HepG2 (cell line): ENCODE measurements at regions not wholly inside any gene's neighbourhood (a gene's known extent, or its start where the extent isn't known, plus 50 kb on each side); places are given as distances from the start of the nearest gene placed in this dataset.

ENCODE experiments used
- ATAC-seq: fragments of 200-7000 bp; cut with Tn5 transposase; 3 replicates; pipeline ENCODE4 v1.9.1; 2020; ENCODE audit warnings: mild to moderate bottlenecking, moderate library complexity
- BruUV-seq: library from RNA; stranded (reverse); fragments of 400-500 nt; replicated peaks from 2 replicates; lab custom pipeline; 2021; lab: Mats Ljungman, UMichigan
- CTCF ChIA-PET: fragments of 300-600 bp; formaldehyde crosslinking; extraction: SDS; loops from one replicate; lab custom pipeline; 2021; ENCODE audit warnings: low total read pairs, inconsistent platforms, low intra/inter-chr PET ratio; lab: Yijun Ruan, JAX
- POLR2A ChIA-PET: fragments of 350-600 bp; sonication (Branson Sonifier 250); formaldehyde crosslinking; loops from one replicate; lab custom pipeline; 2020; ENCODE audit warnings: antibody characterized with exemption, inconsistent platforms; lab: Yijun Ruan, JAX
- DNase-seq: peaks from one replicate; pipeline ENCODE4 v3.0.0-alpha.2; 2015; ENCODE audit warnings: low spot score
- FAIRE-seq: peaks from 3 replicates; lab custom pipeline; 2011; peaks lifted over from hg19 to GRCh38; lab: Jason Lieb, UNC
- H2AFZ ChIP-seq: one replicate; pipeline ENCODE4 v1.6.1; 2011; ENCODE audit warnings: low read length, inconsistent platforms
- H3K27ac ChIP-seq: fragments of 300-600 bp; 3 replicates; pipeline ENCODE4 v1.8.0; 2011; ENCODE audit warnings: mixed run types, mild to moderate bottlenecking, mixed read lengths, low read length, inconsistent platforms; ENCODE audit not compliant: insufficient read depth; ENCODE audit errors: extremely low read length
- H3K27me3 ChIP-seq, 2 experiments: fragments of 200-600 bp in 1 of 2; 2 replicates in 1 of 2; 3 replicates in 1 of 2; pipeline versions ENCODE4 v1.6.0 to v1.8.0; 2011; ENCODE audit warnings: low read length in 2 of 2, mild to moderate bottlenecking in 2 of 2, moderate library complexity in 2 of 2, inconsistent platforms in 1 of 2; ENCODE audit not compliant: insufficient read depth in 2 of 2, control insufficient read depth in 1 of 2
- H3K36me3 ChIP-seq, 2 experiments: fragments of 200-600 bp in 1 of 2; replicated peaks in 1 of 2; 2 replicates in 1 of 2; 3 replicates in 1 of 2; pipeline versions ENCODE4 v1.5.1 to v1.8.0; 2011; ENCODE audit warnings: low read length in 2 of 2, inconsistent platforms in 1 of 2; ENCODE audit not compliant: insufficient read depth in 2 of 2, control insufficient read depth in 1 of 2
- H3K4me1 ChIP-seq: 2 replicates; pipeline ENCODE4 v1.5.1; 2012; ENCODE audit warnings: low read length, inconsistent platforms; ENCODE audit not compliant: insufficient read depth
- H3K4me2 ChIP-seq: 2 replicates; pipeline ENCODE4 v1.6.0; 2011; ENCODE audit warnings: low read depth, low read length, inconsistent platforms
- H3K4me3 ChIP-seq, 3 experiments: fragments of 200-600 bp in 1 of 3; sonication (generic), shearing (Covaris generic) in 1 of 3; replicated peaks in 1 of 3; 2 replicates each; pipeline ENCODE4 v1.5.1; 2011 to 2016; ENCODE audit warnings: low read length in 3 of 3, inconsistent platforms in 2 of 3, low read depth in 2 of 3, mild to moderate bottlenecking in 2 of 3, control low read depth in 1 of 3, mixed read lengths in 1 of 3; ENCODE audit not compliant: insufficient read depth in 1 of 3
- H3K79me2 ChIP-seq: one replicate; pipeline ENCODE4 v1.6.1; 2011; ENCODE audit warnings: low read length, inconsistent platforms; ENCODE audit not compliant: insufficient read depth
- H3K9ac ChIP-seq: 2 replicates; pipeline ENCODE4 v1.6.0; 2011; ENCODE audit warnings: mild to moderate bottlenecking, low read depth, low read length, inconsistent platforms; ENCODE audit not compliant: insufficient read depth
- H3K9me3 ChIP-seq: 2 replicates; pipeline ENCODE4 v1.5.1; 2012; ENCODE audit warnings: mild to moderate bottlenecking, low read length
- H4K20me1 ChIP-seq: 2 replicates; pipeline ENCODE4 v1.6.0; 2011; ENCODE audit warnings: inconsistent platforms, mild to moderate bottlenecking, low read length, moderate library complexity; ENCODE audit not compliant: insufficient read depth
- CCDC6 ChIP-seq: sonication (generic); formaldehyde crosslinking; IDR thresholded peaks from 2 replicates; pipeline ENCODE4 v1.8.1; 2022; ENCODE audit warnings: mild to moderate bottlenecking, missing genetic modification reagents, moderate library complexity
- RXRA ChIP-seq: sonication (generic); formaldehyde crosslinking; IDR thresholded peaks from 2 replicates; pipeline ENCODE4 v1.5.1; 2020; ENCODE audit warnings: missing genetic modification reagents
- SKI ChIP-seq: fragments of 450-650 bp; IDR thresholded peaks from one replicate; pipeline ENCODE4 v1.6.1; 2018; ENCODE audit warnings: mild to moderate bottlenecking; ENCODE audit not compliant: partially characterized antibody
- SRSF4 ChIP-seq: fragments of 200-400 bp; formaldehyde crosslinking; IDR thresholded peaks from one replicate; pipeline ENCODE4 v1.6.1; 2018; ENCODE audit warnings: mild to moderate bottlenecking, low read depth, low read length, moderate library complexity; ENCODE audit not compliant: poor library complexity, severe bottlenecking
- TSC22D2 ChIP-seq: sonication (generic); formaldehyde crosslinking; IDR thresholded peaks from 2 replicates; pipeline ENCODE4 v1.5.1; 2020; ENCODE audit warnings: missing genetic modification reagents, mild to moderate bottlenecking, borderline replicate concordance
- ZNF180 ChIP-seq: sonication (generic); formaldehyde crosslinking; IDR thresholded peaks from 2 replicates; pipeline ENCODE4 v1.4.0; 2020; ENCODE audit warnings: low read depth, missing genetic modification reagents, borderline replicate concordance
- ZNF430 ChIP-seq: sonication (generic); formaldehyde crosslinking; IDR thresholded peaks from 2 replicates; pipeline ENCODE4 v1.9.0; 2021; ENCODE audit warnings: mild to moderate bottlenecking, missing genetic modification reagents
- ZNF441 ChIP-seq: sonication (generic); formaldehyde crosslinking; IDR thresholded peaks from 2 replicates; pipeline ENCODE4 v1.7.0; 2021; ENCODE audit warnings: missing genetic modification reagents, borderline replicate concordance
- ZSCAN29 ChIP-seq: sonication (generic); formaldehyde crosslinking; conservative IDR thresholded peaks from 2 replicates; pipeline ENCODE4 v1.4.0; 2020; ENCODE audit warnings: mild to moderate bottlenecking, missing genetic modification reagents
- WGBS: methylation state at CpG from one replicate; pipeline ENCODE4 v1.1.6; 2017; ENCODE audit warnings: low lambda C conversion rate; 5-methylcytosine and 5-hydroxymethylcytosine counted together
- in situ Hi-C: cut with HindIII; loops from 2 replicates; pipeline ENCODE4 v1.10.0; 2017; ENCODE audit warnings: low pct_unique_long_range_greater_than_20kb; ENCODE audit not compliant: extremely low pct_ligation_motif_present
- intact Hi-C: fragments of 100-400 bp; cut with micrococcal nuclease; formaldehyde crosslinking; loops from one replicate; pipeline ENCODE4 v1.10.0; 2022; ENCODE audit not compliant: unreplicated experiment
- TF ChIP-seq, protein P1 (sequence below): IDR thresholded peaks from 2 replicates; pipeline ENCODE4 v1.6.1; 2016; ENCODE audit warnings: low read depth, control low read depth
- TF ChIP-seq, protein P2 (sequence below): sonication (generic); formaldehyde crosslinking; IDR thresholded peaks from 2 replicates; pipeline ENCODE4 v1.4.0; 2020; ENCODE audit warnings: missing genetic modification reagents
- TF ChIP-seq, protein P3 (sequence below): sonication (generic); formaldehyde crosslinking; IDR thresholded peaks from 2 replicates; pipeline ENCODE4 v1.4.0; 2020; ENCODE audit warnings: missing genetic modification reagents, borderline replicate concordance
- TF ChIP-seq, protein P4 (sequence below): sonication (generic); formaldehyde crosslinking; IDR thresholded peaks from 2 replicates; pipeline ENCODE4 v1.5.1; 2020; ENCODE audit warnings: missing genetic modification reagents, mild to moderate bottlenecking, borderline replicate concordance

DNA sequence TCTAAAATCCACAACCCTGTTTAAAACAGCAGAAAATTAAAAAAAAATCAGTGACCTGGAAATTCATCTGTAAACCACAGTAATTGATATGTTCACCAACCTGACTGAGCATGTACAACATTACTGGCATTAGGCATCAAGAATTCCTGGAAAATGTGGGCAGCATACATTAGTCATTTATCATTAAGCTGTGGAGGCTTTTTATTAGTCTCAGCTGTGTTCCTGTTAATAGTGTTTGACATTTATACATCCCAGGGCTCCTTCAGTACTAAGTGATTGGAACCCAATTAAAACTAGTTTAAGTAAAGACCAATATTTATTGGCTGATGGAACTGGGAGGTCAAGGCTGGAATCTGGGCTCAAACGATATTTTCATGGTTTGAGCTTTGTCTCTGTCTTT, 227.3 kb upstream of the GIMD1 start:
- in situ Hi-C loops = no loop called here
- Histone ChIP-seq H3K36me3 (no peaks in the 10 kb centered on the region), H2AFZ (no peak overlapping the region), H3K4me3 (no peak overlapping the region), H3K27ac (no peak overlapping the region), H3K79me2 (no peaks in the 10 kb centered on the region), H3K9me3 (no peaks in the 10 kb centered on the region), H3K27me3 (no peaks in the 10 kb centered on the region), H4K20me1 (no peaks in the 10 kb centered on the region), H3K9ac (no peak overlapping the region), H3K4me2 (no peak overlapping the region), H3K4me1 (no peaks in the 10 kb centered on the region)
- DNase-seq (no peak), FAIRE-seq (no peak), ATAC-seq (no peak)
- ChIA-PET CTCF (no interaction called here), POLR2A (no interaction called here)
- 0% methylated on average over 1 of the region's 1 CpG for WGBS
- intact Hi-C loops = no loop called here
- BruUV-seq = no TSS peak
- no peak for TF ChIP-seq TSC22D2
- TF ChIP-seq, protein P1, sequence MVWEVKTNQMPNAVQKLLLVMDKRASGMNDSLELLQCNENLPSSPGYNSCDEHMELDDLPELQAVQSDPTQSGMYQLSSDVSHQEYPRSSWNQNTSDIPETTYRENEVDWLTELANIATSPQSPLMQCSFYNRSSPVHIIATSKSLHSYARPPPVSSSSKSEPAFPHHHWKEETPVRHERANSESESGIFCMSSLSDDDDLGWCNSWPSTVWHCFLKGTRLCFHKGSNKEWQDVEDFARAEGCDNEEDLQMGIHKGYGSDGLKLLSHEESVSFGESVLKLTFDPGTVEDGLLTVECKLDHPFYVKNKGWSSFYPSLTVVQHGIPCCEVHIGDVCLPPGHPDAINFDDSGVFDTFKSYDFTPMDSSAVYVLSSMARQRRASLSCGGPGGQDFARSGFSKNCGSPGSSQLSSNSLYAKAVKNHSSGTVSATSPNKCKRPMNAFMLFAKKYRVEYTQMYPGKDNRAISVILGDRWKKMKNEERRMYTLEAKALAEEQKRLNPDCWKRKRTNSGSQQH (CRISPR knock-in tag) = no peak
- no peak for TF ChIP-seq CCDC6 (CRISPR knock-in tag)
- TF ChIP-seq ZNF430 (CRISPR knock-in tag) = no peak
- TF ChIP-seq, protein P2, sequence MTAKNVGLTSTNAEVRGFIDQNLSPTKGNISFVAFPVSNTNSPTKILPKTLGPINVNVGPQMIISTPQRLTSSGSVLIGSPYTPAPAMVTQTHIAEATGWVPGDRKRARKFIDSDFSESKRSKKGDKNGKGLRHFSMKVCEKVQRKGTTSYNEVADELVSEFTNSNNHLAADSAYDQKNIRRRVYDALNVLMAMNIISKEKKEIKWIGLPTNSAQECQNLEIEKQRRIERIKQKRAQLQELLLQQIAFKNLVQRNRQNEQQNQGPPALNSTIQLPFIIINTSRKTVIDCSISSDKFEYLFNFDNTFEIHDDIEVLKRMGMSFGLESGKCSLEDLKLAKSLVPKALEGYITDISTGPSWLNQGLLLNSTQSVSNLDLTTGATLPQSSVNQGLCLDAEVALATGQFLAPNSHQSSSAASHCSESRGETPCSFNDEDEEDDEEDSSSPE (CRISPR knock-in tag) = no peak
- TF ChIP-seq, protein P3, sequence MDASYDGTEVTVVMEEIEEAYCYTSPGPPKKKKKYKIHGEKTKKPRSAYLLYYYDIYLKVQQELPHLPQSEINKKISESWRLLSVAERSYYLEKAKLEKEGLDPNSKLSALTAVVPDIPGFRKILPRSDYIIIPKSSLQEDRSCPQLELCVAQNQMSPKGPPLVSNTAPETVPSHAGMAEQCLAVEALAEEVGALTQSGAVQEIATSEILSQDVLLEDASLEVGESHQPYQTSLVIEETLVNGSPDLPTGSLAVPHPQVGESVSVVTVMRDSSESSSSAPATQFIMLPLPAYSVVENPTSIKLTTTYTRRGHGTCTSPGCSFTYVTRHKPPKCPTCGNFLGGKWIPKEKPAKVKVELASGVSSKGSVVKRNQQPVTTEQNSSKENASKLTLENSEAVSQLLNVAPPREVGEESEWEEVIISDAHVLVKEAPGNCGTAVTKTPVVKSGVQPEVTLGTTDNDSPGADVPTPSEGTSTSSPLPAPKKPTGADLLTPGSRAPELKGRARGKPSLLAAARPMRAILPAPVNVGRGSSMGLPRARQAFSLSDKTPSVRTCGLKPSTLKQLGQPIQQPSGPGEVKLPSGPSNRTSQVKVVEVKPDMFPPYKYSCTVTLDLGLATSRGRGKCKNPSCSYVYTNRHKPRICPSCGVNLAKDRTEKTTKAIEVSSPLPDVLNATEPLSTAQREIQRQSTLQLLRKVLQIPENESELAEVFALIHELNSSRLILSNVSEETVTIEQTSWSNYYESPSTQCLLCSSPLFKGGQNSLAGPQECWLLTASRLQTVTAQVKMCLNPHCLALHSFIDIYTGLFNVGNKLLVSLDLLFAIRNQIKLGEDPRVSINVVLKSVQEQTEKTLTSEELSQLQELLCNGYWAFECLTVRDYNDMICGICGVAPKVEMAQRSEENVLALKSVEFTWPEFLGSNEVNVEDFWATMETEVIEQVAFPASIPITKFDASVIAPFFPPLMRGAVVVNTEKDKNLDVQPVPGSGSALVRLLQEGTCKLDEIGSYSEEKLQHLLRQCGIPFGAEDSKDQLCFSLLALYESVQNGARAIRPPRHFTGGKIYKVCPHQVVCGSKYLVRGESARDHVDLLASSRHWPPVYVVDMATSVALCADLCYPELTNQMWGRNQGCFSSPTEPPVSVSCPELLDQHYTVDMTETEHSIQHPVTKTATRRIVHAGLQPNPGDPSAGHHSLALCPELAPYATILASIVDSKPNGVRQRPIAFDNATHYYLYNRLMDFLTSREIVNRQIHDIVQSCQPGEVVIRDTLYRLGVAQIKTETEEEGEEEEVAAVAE = no peak
- no peak for TF ChIP-seq ZNF180
- no peak for TF ChIP-seq RXRA
- no peak for TF ChIP-seq ZNF441 (CRISPR knock-in tag)
- TF ChIP-seq SKI = no peak
- TF ChIP-seq, protein P4, sequence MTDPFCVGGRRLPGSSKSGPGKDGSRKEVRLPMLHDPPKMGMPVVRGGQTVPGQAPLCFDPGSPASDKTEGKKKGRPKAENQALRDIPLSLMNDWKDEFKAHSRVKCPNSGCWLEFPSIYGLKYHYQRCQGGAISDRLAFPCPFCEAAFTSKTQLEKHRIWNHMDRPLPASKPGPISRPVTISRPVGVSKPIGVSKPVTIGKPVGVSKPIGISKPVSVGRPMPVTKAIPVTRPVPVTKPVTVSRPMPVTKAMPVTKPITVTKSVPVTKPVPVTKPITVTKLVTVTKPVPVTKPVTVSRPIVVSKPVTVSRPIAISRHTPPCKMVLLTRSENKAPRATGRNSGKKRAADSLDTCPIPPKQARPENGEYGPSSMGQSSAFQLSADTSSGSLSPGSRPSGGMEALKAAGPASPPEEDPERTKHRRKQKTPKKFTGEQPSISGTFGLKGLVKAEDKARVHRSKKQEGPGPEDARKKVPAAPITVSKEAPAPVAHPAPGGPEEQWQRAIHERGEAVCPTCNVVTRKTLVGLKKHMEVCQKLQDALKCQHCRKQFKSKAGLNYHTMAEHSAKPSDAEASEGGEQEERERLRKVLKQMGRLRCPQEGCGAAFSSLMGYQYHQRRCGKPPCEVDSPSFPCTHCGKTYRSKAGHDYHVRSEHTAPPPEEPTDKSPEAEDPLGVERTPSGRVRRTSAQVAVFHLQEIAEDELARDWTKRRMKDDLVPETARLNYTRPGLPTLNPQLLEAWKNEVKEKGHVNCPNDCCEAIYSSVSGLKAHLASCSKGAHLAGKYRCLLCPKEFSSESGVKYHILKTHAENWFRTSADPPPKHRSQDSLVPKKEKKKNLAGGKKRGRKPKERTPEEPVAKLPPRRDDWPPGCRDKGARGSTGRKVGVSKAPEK (CRISPR knock-in tag) = no peak
- no peak for TF ChIP-seq SRSF4
- TF ChIP-seq ZSCAN29 (CRISPR knock-in tag) = no peak
